ENCODE measurements at regions not wholly inside any gene's neighbourhood (a gene's known extent, or its start where the extent isn't known, plus 50 kb on each side); places are given as distances from the start of the nearest gene placed in this dataset.

DNA sequence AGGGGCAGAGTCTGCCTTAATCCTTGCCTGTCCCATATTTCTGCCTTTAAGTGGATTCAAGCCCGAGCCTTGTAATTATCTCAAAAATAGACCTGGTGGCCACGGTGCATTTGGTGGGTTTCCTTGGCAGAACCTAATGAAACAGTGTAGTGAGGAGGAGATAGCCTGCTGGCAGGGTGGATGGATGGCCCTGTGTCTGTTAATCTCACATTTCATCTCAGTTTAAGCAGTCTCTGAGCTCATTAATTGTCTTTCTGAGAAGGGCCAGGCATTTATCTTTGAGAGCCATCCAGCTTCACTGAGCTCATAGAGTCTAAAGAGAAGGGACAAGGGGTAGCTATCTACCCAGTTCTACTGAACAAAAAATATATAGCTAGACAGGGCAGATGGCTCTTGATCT is 364.0 kb upstream of the EEF2KMT start:
- TF ChIP-seq, protein P1, sequence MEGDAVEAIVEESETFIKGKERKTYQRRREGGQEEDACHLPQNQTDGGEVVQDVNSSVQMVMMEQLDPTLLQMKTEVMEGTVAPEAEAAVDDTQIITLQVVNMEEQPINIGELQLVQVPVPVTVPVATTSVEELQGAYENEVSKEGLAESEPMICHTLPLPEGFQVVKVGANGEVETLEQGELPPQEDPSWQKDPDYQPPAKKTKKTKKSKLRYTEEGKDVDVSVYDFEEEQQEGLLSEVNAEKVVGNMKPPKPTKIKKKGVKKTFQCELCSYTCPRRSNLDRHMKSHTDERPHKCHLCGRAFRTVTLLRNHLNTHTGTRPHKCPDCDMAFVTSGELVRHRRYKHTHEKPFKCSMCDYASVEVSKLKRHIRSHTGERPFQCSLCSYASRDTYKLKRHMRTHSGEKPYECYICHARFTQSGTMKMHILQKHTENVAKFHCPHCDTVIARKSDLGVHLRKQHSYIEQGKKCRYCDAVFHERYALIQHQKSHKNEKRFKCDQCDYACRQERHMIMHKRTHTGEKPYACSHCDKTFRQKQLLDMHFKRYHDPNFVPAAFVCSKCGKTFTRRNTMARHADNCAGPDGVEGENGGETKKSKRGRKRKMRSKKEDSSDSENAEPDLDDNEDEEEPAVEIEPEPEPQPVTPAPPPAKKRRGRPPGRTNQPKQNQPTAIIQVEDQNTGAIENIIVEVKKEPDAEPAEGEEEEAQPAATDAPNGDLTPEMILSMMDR (IDR thresholded peaks at IDR 0.05), result no peak
- TF ChIP-seq POLR2A (IDR thresholded peaks at IDR 0.05), result no peak

Measured in vagina (tissue), 2 donors.